H1 (cell line): ENCODE measurements at regions not wholly inside any gene's neighbourhood (a gene's known extent, or its start where the extent isn't known, plus 50 kb on each side); places are given as distances from the start of the nearest gene placed in this dataset.

Experiments used
- ASH2L ChIP-seq: fragments of 200-600, 300-600 bp; sonication (generic); IDR thresholded peaks from one replicate; pipeline ENCODE4 v1.7.1; 2017; ENCODE audit warnings: low read length
- BACH1 ChIP-seq: IDR thresholded peaks from 2 replicates; pipeline ENCODE4 v1.6.1; 2012; ENCODE audit warnings: low read length, improper control_type of control experiment
- CBX5 ChIP-seq: fragments of 300-800, 300-1000 bp; sonication (generic); IDR thresholded peaks from 2 replicates; pipeline ENCODE4 v1.7.1; 2016; ENCODE audit warnings: antibody characterized with exemption, low read length, low read depth
- CBX8 ChIP-seq: fragments of 300-800, 300-1000 bp; sonication (generic); IDR thresholded peaks from 2 replicates; pipeline ENCODE4 v1.7.1; 2016; ENCODE audit warnings: low read depth, low read length, borderline replicate concordance
- CHD7 ChIP-seq: fragments of 300-600 bp; sonication (generic); IDR thresholded peaks from 2 replicates; pipeline ENCODE4 v1.7.1; 2012; ENCODE audit warnings: low read length, moderate library complexity, mild to moderate bottlenecking, inconsistent platforms; ENCODE audit not compliant: insufficient replicate concordance
- E2F6 ChIP-seq: IDR thresholded peaks from 2 replicates; pipeline ENCODE4 v1.6.1; 2012; ENCODE audit warnings: inconsistent platforms
- PHF8 ChIP-seq: fragments of 200-600 bp; sonication (generic); conservative IDR thresholded peaks from 2 replicates; pipeline ENCODE4 v1.7.1; 2012; ENCODE audit warnings: low read depth, mild to moderate bottlenecking, inconsistent platforms, low read length, moderate library complexity
- SP1 ChIP-seq: IDR thresholded peaks from 2 replicates; pipeline ENCODE4 v1.6.1; 2011; ENCODE audit warnings: low read depth, low read length
- SP2 ChIP-seq: IDR thresholded peaks from 2 replicates; pipeline ENCODE4 v1.6.1; 2012; ENCODE audit warnings: mild to moderate bottlenecking, low read length, inconsistent platforms
- TEAD4 ChIP-seq: IDR thresholded peaks from 2 replicates; pipeline ENCODE4 v1.6.1; 2012; ENCODE audit warnings: low read depth, low read length, inconsistent platforms, mixed read lengths

GRCh38 chr21:45347048-45347711 lies 57.8 kb upstream of the COL18A1 start (continued):
- no peak for TF ChIP-seq CHD7
- TF ChIP-seq ASH2L = no peak
- peak; percentile 84 for TF ChIP-seq E2F6
- TF ChIP-seq SP2 = no peak
- no peak for TF ChIP-seq PHF8
- TF ChIP-seq CBX8 = no peak
- TF ChIP-seq TEAD4 = no peak
- TF ChIP-seq CBX5 = no peak
- TF ChIP-seq SP1 = no peak
- TF ChIP-seq BACH1 = peak; percentile 45; the same call in 1 of the 2 replicates
- TF ChIP-seq, all 59 proteins: peak for 5
